ENCODE measurements at regions not wholly inside any gene's neighbourhood (a gene's known extent, or its start where the extent isn't known, plus 50 kb on each side); places are given as distances from the start of the nearest gene placed in this dataset.

- intact Hi-C loops (cut with DNase I), result no loop called here
- Histone ChIP-seq H3K27me3 (no peaks in the 10 kb centered on the region), H3K27ac (no peak overlapping the region), H3K36me3 (no peaks in the 10 kb centered on the region), H3K4me3 (no peak overlapping the region), H3K4me1 (ENCODE audit: insufficient read depth) (no peaks in the 10 kb centered on the region), H3K9me3 (no peaks in the 10 kb centered on the region)
- no peak for DNase-seq
- TF ChIP-seq EP300 (IDR thresholded peaks at IDR 0.05), result no peak
- TF ChIP-seq POLR2A (IDR thresholded peaks at IDR 0.05), result no peak
- TF ChIP-seq, protein P1, sequence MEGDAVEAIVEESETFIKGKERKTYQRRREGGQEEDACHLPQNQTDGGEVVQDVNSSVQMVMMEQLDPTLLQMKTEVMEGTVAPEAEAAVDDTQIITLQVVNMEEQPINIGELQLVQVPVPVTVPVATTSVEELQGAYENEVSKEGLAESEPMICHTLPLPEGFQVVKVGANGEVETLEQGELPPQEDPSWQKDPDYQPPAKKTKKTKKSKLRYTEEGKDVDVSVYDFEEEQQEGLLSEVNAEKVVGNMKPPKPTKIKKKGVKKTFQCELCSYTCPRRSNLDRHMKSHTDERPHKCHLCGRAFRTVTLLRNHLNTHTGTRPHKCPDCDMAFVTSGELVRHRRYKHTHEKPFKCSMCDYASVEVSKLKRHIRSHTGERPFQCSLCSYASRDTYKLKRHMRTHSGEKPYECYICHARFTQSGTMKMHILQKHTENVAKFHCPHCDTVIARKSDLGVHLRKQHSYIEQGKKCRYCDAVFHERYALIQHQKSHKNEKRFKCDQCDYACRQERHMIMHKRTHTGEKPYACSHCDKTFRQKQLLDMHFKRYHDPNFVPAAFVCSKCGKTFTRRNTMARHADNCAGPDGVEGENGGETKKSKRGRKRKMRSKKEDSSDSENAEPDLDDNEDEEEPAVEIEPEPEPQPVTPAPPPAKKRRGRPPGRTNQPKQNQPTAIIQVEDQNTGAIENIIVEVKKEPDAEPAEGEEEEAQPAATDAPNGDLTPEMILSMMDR (IDR thresholded peaks at IDR 0.05), result no peak
- 55 to 61% (median 57%) methylated on average over 6 of the region's 6 CpGs for WGBS, 3 donors
Measured at GRCh38 chr1:29749024-29749945, 513.0 kb downstream of the PTPRU start.

- no peaks in the 10 kb centered on the region for H3K4me1 ChIP-seq (ENCODE audit: insufficient read depth)
- H3K36me3 ChIP-seq, result no peaks in the 10 kb centered on the region
- no peak for DNase-seq
- intact Hi-C loops (cut with DNase I), result no loop called here
- TF ChIP-seq, protein P1 (IDR thresholded peaks at IDR 0.05), result no peak
- TF ChIP-seq POLR2A (IDR thresholded peaks at IDR 0.05) (no peak), EP300 (IDR thresholded peaks at IDR 0.05) (no peak)
- no peak overlapping the region for H3K27ac ChIP-seq
- no peaks in the 10 kb centered on the region for H3K27me3 ChIP-seq
- 76 to 85% (median 82%) methylated on average over 3 of the region's 3 CpGs for WGBS, 3 donors
- no peaks in the 10 kb centered on the region for H3K9me3 ChIP-seq
- H3K4me3 ChIP-seq, result no peak overlapping the region
Measured at GRCh38 chr1:29747196-29747595, 510.9 kb downstream of the PTPRU start.

DNA sequence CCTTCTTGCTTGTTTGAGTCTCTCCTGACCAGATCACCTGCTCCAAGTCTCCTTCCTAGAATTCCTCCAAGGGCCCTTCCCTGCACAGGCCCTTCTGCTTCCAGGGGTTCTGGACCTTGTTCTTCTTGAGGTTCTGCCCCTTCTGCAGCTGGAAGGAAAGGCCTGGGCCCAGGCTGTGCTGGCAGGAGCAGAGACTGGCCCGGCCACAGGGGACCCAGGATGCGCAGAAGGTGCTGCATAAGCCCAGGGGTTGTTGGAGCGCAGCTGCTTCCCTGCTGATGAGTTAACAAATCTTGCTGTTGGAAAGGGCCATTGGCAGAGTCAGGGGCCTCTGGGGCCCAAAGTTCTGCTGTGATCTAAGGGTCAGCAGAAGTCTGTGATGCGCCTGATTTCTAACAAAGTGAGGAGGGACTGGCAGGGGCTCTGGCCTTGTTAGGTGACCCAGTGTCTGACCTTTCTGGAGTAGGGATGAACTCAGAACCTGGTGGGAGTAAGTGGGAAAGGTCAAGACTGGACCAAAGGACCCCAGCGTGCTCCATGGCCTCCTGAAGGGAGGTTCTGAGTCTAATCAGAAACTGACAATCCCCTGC is 509.8 kb downstream of the PTPRU start:
- TF ChIP-seq POLR2A (IDR thresholded peaks at IDR 0.05) (no peak), EP300 (IDR thresholded peaks at IDR 0.05) (no peak)
- TF ChIP-seq, protein P1 (IDR thresholded peaks at IDR 0.05), result no peak
- Histone ChIP-seq H3K27me3 (no peaks in the 10 kb centered on the region), H3K27ac (no peak overlapping the region), H3K4me1 (ENCODE audit: insufficient read depth) (no peaks in the 10 kb centered on the region), H3K36me3 (no peaks in the 10 kb centered on the region), H3K9me3 (no peaks in the 10 kb centered on the region), H3K4me3 (no peak overlapping the region)
- intact Hi-C loops (cut with DNase I), result no loop called here
- WGBS, 3 donors, result 72 to 74% (median 73%) methylated on average over 5 of the region's 5 CpGs
- DNase-seq, result no peak

DNA sequence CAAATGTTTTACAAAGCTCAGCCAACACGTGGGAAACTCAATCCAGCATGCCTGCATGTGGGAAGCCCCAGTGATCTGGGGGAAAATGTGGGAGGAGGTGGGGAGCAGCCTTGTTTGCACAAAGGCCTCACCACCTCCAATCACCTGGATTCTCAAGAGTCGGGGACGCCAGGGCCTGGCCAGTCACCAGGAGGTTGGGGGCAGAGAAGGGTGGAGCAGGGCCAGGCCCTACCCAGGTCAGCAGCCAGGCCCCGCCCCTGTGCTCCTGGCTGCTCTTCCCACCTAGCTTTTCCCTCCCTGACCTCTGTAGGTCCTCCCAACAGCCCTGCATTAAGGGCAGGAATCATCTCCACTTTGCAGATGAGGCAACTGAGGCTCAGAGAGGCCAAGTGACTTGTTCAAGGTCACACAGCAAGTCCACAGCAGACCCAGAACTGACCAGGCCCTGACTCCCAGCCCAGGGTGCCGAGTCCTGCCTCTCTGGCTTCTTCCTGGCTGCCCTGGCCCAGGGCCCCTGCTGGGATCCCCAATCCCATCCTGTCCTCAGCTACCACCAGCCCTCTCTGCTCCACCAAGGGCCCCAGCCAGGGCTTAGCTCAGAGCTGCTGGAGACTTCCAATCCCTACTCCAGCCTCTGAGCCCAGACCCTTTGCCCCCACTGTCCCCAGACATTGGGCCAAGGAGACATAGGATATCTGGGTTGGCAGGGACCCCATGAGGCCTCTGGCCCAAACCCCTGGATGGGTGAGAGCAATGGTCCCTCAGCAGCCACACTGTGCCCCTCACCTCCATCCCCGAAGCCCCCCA is 508.6 kb downstream of the PTPRU start:
- Histone ChIP-seq H3K4me3 (no peak overlapping the region), H3K9me3 (no peaks in the 10 kb centered on the region), H3K27me3 (no peaks in the 10 kb centered on the region), H3K27ac (no peak overlapping the region), H3K4me1 (ENCODE audit: insufficient read depth) (no peaks in the 10 kb centered on the region), H3K36me3 (no peaks in the 10 kb centered on the region)
- intact Hi-C loops (cut with DNase I), result no loop called here
- 45 to 58% (median 45%) methylated on average over 6 of the region's 6 CpGs for WGBS, 3 donors
- no peak for TF ChIP-seq POLR2A (IDR thresholded peaks at IDR 0.05)
- no peak for TF ChIP-seq EP300 (IDR thresholded peaks at IDR 0.05)
- TF ChIP-seq, protein P1 (IDR thresholded peaks at IDR 0.05), result no peak
- DNase-seq, result no peak

Measured in ovary (tissue), 7 donors.